Kidney glomerular epithelial cell (primary cell): ENCODE measurements at regions not wholly inside any gene's neighbourhood (a gene's known extent, or its start where the extent isn't known, plus 50 kb on each side); places are given as distances from the start of the nearest gene placed in this dataset.

Source experiments
- DNase-seq: peaks from one replicate; lab custom pipeline; 2025; lab: John Stamatoyannopoulos, UW

DNA sequence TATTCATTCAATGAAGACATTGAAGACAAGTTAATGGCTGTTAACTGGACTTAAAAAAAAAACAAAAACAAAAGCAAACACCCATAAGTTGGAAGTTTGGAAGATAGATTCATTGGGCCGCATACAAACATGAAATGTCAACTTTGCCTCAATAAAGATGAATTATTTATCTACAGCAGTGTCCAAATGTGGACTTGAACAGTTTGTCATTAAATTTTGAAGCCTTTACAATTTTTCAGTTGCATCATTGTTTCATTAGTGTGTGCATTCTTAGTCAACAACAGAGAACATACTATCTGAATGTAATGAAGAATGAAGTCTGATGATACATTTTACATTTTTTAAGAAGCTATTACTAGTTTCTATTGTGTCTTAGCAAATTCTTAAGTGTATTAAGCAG, 152.1 kb downstream of the SLIT2 start:
- no peak for DNase-seq

GRCh38 chr4:20408611-20409010, 156.9 kb downstream of the SLIT2 start:
- no peak for DNase-seq

- DNase-seq: no peak
Observed at GRCh38 chr4:20412072-20412471, 160.4 kb downstream of the SLIT2 start.

DNA sequence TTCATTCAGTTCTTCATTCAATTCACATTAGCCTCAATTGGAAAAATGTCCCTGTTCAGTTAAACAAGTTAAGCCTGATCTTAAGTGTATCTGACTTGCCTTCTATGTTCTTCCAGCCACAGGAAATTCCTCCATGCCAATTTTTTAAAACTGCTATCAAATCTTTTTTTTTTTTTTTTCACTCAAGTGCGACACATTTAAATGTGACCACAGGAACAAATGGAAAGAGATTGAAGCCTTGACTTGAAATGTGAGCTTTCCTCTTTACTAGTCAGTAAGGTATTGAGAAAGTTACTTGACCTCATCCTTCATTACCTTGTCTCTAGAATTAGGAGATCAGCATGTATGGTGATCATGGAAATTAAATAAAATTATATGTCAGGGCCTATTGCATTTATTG, 165.1 kb downstream of the SLIT2 start:
- peak; percentile 12 for DNase-seq

- peak; percentile 64 for DNase-seq
Observed at GRCh38 chr4:20418861-20419451, 167.3 kb downstream of the SLIT2 start.

DNA sequence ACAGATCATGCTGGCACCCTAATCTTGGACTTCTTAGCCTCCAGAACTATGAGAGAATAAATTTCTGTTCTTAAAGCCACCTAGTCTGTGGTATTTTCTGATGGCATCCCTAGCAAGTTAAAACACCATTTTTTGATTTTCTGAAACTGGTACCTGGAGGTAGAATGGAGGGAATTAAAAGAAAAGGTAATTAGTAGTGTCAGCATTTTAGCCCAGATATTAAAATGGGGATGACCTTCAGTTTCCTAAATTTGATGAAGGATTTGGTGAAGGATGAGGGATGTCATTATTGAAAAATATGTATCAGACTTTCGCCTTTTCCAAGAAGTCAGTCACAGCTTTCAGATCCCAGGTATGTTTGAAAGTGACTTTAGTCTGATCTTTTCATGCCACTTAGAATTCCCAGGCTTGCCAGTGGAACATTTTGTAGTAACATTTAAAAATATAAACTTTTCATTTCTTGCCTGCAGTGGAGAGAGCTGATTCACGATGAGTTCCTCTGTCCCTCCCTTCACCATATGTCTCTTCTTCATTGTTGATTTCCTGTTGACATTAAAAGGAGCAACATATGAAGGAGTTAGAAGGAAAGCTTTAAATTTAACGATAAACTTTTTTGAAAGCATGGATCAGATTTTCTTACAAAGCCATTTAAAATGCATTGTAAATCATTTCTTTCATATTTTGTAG, 169.4 kb downstream of the SLIT2 start:
- no peak for DNase-seq

DNA sequence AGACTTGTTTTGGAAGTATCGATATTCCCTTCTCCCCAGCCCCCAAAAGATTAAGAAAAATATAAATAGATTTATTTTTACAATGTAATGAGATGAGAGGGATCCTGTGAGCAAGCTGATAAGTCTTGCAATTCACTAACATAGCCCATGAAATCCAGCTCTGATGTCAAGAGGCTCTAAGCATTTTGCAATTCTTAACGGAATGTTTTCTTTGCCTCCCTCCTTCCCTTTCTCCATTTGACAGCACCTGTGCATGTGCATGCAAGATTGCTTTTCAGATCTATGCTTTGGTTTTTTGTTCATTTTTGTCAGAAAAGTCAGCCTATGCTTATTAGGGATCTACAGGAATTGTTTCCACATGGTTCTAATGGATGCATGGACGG, 169.9 kb downstream of the SLIT2 start:
- DNase-seq: no peak

GRCh38 chr4:20422398-20422797, 170.7 kb downstream of the SLIT2 start:
- DNase-seq: peak; percentile 35

- DNase-seq: no peak
Observed at GRCh38 chr4:20423420-20423819, 171.7 kb downstream of the SLIT2 start.

DNA sequence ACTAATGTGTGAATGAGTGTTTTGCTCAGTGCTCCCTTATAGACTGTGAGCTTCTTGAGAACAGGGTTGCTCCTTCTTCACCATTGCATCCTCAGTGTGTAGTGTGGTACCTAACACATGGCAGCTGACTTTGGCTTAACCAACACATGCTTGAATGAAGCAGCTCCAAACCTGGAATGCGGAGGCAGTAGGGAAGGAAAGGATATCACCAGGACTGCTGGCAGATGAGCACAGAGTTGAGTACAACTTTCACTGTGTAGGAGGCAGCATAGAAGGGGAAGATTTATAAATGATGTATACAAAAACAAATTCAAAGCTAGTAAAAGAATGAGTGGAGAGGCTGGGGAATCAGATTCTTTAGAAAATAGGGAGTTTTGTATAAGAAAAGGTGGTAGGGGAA, 174.3 kb downstream of the SLIT2 start:
- DNase-seq: no peak

- no peak for DNase-seq
Observed at GRCh38 chr4:20428436-20429160, 176.9 kb downstream of the SLIT2 start.

GRCh38 chr4:20430259-20430941, 178.7 kb downstream of the SLIT2 start:
- DNase-seq: no peak

DNA sequence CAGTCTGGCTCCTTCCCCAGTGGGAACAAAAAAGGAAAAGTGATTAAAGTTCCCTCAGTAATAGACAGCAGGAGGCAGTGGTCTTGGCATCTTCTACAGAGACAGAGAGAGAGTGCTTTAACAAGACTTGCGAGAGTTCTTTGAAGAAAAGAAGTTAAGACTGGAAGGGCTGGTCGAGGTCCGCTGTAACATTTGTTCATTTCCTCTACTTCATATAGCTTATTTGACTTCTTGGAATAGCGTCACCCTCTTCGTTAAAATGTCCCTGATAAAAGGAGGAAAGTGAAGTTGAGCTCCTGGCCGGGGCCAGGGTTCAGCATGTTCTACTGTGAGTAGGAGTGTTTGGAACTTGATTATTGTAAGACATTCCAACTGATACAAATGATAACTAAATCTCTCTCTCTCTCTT, 179.8 kb downstream of the SLIT2 start:
- DNase-seq: no peak

DNA sequence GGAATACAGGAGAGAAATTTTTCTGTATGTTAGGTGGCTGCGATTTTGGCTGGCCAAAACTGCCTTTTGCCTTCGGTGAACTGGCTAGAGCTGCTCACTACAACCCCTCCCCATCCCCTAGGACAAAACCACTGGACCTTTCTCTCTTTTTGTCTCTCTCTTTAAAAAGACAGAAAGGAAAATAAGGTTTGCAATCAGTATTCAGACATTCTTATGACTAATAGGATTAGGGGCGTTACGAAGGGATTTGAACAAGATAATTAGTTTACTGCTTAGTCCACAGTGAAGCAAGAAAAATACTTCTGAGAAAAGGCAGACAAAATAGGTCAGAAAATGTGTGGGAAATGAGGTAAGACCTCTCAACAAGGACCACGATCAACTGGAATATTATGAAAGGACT, 180.4 kb downstream of the SLIT2 start:
- no peak for DNase-seq

GRCh38 chr4:20433097-20433705, 181.5 kb downstream of the SLIT2 start:
- no peak for DNase-seq

GRCh38 chr4:20440170-20440569, 188.5 kb downstream of the SLIT2 start:
- no peak for DNase-seq

DNA sequence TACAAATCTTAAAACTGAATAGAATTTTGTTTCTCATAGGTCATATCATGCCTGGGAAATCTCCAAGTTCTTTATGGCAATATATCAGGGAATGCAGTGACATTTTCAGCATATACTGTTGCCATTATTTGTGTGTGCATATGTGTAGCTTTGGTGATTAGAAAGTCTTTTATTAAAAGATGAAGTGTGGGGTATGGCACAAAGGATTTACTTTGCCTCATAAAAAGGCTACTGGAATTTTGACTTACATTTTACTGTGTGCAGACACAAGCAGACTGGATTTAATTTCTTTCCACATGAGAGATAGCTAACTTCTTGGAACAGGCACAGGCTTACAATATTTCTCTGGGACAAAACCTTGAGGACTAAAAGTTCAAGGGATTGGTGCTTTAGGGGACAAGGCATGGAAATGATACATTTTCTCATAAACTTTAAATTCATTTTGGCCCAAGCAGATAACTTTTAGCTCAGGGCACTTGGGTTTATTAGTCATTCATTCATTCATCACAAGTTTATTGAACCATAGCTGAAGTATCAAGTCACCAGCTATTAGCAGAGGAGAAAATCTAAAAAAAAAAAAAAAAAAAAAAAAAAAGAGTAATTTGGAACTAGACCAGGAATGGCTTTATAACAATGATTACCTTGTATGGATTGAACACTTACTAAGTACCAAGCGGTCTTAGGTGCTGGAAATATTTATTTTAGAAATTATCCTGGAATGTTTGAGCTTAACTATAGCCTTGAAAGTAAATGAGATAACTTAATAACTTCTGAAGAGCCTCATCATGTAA, 191.5 kb downstream of the SLIT2 start:
- DNase-seq: no peak

DNA sequence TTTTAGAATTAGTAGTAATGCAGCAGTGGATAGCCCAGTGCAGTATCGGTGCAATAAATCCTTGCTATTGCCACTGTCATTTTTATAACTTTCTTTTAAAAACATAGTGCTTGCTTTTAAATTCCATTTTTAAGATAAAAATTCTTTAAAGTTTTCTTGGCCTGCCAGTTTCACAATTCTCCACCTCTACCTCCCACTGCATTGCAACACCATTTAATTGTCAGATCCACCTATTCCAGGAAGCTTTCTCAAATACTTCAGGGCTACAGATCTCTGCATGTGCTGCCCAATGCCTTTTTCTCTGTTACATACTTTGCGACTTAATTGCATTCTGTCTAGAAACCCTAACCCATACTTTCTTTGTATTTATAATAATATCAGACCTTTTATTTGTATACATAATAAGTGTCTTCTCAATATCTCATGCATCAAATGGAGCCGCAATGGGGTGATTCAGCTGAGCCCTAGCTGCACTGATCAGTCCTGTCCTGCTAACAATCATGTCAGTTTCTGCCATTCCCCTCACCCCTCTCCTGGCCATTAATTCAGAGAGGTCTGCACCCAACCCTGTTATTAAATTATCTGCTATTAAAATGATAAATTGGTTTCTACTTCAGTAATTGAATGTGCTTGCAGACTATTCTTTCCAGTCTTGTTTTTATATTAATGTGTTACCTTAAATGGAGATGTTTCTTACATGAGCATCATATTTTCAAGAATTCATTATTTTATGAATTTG, 193.1 kb downstream of the SLIT2 start:
- no peak for DNase-seq

DNA sequence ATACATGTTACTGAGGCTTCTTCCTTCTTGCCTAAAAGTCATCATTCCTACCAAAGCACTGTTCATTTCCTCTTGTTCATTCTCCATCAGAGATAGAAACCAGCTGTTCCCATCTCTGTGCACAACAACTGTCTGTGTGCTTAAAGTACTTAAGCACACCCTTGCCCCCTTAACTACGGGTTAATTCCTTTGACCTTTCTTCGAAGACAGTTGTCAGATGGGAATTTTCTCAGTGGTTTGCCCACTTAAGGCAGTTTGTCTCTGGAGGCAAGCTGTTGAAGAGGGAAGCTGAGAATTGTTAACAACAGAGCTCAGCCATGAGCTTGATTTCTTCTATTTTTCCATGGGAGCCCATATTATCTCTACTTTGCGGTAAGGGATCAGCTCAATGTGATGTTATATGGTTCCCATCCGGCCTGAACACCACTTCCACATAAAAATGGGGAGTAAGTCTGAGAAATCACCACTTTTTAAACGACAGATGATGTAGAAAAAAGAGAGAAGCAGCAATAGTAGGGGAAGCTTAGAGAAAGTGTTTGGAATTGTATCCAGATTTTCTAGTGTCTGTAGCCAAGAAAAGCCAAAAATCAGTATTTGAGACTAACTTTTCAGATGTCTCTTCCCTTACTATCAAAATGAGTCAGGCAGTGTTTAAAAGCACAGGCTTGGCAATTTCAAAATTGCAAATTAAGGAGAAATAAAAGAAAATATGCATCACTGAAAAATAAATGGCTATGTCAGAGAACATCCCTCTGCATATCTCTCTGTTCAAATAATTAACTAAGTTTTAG, 194.4 kb downstream of the SLIT2 start:
- DNase-seq: no peak

DNA sequence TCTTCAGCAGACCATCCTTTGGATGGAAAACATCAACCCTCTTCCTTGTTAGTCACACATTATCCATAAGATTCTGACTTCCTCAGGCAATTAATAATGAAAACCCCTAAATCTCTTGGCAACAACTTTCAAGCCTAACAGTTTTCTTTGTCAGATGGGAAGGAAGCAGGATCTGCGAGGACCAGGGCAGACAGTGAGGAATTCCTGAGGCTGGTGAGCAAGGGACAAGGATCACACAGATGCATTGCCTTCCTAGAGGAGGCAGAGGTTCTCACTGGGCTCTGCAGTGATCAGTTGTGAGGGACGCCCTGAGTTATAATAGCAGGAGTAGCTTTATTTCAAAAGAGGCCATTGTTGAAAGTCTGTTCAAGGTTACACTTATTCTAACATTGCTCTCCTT, 195.4 kb downstream of the SLIT2 start:
- no peak for DNase-seq
